ENCODE measurements at regions not wholly inside any gene's neighbourhood (a gene's known extent, or its start where the extent isn't known, plus 50 kb on each side); places are given as distances from the start of the nearest gene placed in this dataset.

DNA sequence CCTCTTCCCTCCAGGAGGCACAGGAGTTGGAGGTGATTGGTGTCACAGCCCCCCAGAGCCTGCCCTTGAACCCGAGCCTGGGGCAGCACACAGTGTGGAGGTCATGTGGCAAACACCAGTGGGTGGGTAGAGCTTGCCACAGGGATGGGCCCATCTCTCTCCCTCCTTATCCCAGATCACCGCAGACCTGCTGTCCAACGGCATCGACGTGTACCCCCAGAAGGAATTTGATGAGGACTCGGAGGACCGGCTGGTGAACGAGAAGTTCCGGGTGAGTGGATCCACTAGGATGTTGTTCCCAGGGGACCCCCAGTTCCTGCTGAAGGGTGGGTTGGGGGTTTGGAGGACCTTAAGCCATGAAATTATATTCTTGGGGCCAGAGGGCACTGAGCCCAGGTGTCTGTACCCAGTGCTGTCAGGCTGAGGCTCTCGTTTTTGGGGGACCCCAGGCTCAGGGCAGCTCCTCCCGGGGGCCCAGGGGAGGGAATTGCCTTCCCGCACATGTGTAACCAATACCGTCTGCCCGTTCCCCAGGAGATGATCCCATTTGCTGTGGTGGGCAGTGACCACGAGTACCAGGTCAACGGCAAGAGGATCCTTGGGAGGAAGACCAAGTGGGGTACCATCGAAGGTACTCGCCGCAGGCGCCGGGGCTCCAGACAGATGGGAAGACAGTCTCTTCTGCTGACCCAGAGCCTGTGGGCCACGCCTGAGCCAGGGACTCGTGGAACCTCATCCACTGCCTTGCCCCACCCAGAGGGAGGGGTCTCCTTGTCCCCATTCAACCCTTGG, 351.9 kb downstream of the SEC14L1 start:
- Mint-ChIP-seq H3K27me3 (no peaks in the 10 kb centered on the region), H3K4me3 (no peak overlapping the region), H3K4me1 (ENCODE audit: low read depth) (peaks cover 7% of the 10 kb centered on the region), H3K36me3 (ENCODE audit: low read depth) (peaks cover 71% of the 10 kb centered on the region), H3K9me3 (no peaks in the 10 kb centered on the region), H3K27ac (peak overlapping the region; percentile 36)
- DNase-seq = peak in 2 of 14 experiments; percentile 11 to 33
- CTCF ChIA-PET = interaction anchor here (0.9 to 3.2 kb wide), 3 partner anchors 63 to 161 kb away, joined by 3 to 14 read pairs (median 6); no protein-coding TSS in a partner anchor
- peaks cover 73% of the 10 kb centered on the region for H3K4me1 ChIP-seq (ENCODE audit: insufficient read depth, low read length)
- H3K4me3 ChIP-seq (ENCODE audit: low read length) = no peak overlapping the region
- intact Hi-C loops (cut with DNase I, micrococcal nuclease) = no loop called here
- ATAC-seq (ENCODE audit: poor library complexity) = no peak
- POLR2A ChIA-PET = interaction anchor here (0.6 to 2.8 kb wide), 6 partner anchors 32 to 299 kb away, joined by 3 to 13 read pairs (median 3); no protein-coding TSS in a partner anchor
- H3K27ac ChIP-seq (ENCODE audit: low read depth in 1 of 2, low read length in 2 of 2) = peak overlapping the region; percentile 29 to 39
- H3K36me3 ChIP-seq (ENCODE audit: insufficient read depth, low read length) = peaks cover 97% of the 10 kb centered on the region
- H3K27me3 ChIP-seq (ENCODE audit: control insufficient read depth in 1 of 2, insufficient read depth in 2 of 2, low read length in 2 of 2) = no peaks in the 10 kb centered on the region
- no peak for TF ChIP-seq CTCF (IDR thresholded peaks at IDR 0.05)
- peaks cover 0 to 4% of the 10 kb centered on the region in 2 experiments for H3K9me3 ChIP-seq (ENCODE audit: control insufficient read depth in 1 of 2, insufficient read depth in 1 of 2, low read length in 2 of 2)

- intact Hi-C loops (cut with DNase I, micrococcal nuclease) = no loop called here
- POLR2A ChIA-PET = interaction anchor here (0.9 to 3.0 kb wide), 5 partner anchors 58 to 162 kb away, joined by 3 to 13 read pairs (median 3); no protein-coding TSS in a partner anchor
- Histone ChIP-seq H3K4me1 (ENCODE audit: insufficient read depth, low read length) (peaks cover 69% of the 10 kb centered on the region), H3K36me3 (ENCODE audit: insufficient read depth, low read length) (peaks cover 96% of the 10 kb centered on the region), H3K9me3 (ENCODE audit: control insufficient read depth in 1 of 2, insufficient read depth in 1 of 2, low read length in 2 of 2) (peaks cover 0 to 4% of the 10 kb centered on the region in 2 experiments), H3K27me3 (ENCODE audit: control insufficient read depth in 1 of 2, insufficient read depth in 2 of 2, low read length in 2 of 2) (no peaks in the 10 kb centered on the region), H3K27ac (ENCODE audit: low read depth in 1 of 2, low read length in 2 of 2) (no peak overlapping the region), H3K4me3 (ENCODE audit: low read length) (no peak overlapping the region)
- CTCF ChIA-PET = interaction anchor here (1.9 to 3.2 kb wide), 2 partner anchors 63 to 93 kb away, joined by 6 to 14 read pairs; no protein-coding TSS in a partner anchor
- H3K27ac Mint-ChIP-seq = peak overlapping the region; percentile 65
- ATAC-seq (ENCODE audit: poor library complexity) (no peak), DNase-seq (peak in 1 of 14 experiments; percentile 4)
- no peaks in the 10 kb centered on the region for H3K27me3 Mint-ChIP-seq
- H3K9me3 Mint-ChIP-seq = no peaks in the 10 kb centered on the region
- no peak overlapping the region for H3K4me3 Mint-ChIP-seq
- peaks cover 71% of the 10 kb centered on the region for H3K36me3 Mint-ChIP-seq (ENCODE audit: low read depth)
- H3K4me1 Mint-ChIP-seq (ENCODE audit: low read depth) = peaks cover 7% of the 10 kb centered on the region
- TF ChIP-seq CTCF (IDR thresholded peaks at IDR 0.05) = no peak
Observed at GRCh38 chr17:77493238-77493820, 352.6 kb downstream of the SEC14L1 start.

DNA sequence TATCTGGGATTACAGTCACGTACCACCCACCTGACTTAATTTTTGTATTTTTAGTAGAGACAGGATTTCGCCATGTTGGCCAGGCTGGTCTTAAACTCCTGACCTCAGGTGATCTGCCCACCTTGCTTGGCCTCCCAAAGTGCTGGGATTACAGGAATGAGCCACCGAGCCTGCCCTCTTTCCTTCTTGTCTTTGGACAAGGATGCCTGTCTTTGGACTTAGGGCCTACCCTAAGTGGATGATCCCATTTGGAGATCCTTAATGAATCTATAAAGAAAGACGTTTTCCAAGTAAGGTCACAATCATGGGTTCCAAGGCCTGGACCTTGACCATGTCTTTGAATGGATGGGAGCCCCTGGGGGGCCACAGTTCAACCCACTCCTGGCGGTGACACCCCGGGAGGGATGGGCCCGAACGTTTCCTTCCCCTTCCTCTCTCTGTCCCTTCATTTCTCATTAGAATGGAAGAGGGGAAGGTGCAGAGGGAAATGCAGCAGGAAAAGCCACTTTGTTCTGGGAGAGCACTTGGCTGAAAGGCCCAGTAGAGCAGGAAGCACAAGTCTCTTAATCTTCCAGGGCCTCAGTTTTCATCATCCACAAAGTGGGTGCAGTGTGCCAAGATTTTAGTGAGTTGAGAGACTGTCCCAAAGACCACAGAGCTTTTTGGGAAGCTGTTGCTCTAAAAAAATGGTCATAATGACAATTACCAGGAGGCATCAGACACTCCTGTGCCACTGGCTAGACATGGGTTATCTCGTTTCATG, 353.3 kb downstream of the SEC14L1 start:
- H3K4me3 ChIP-seq (ENCODE audit: low read length) = no peak overlapping the region
- Mint-ChIP-seq H3K27me3 (no peaks in the 10 kb centered on the region), H3K4me1 (ENCODE audit: low read depth) (peaks cover 7% of the 10 kb centered on the region), H3K27ac (peak overlapping the region; percentile 71), H3K36me3 (ENCODE audit: low read depth) (peaks cover 69% of the 10 kb centered on the region), H3K9me3 (no peaks in the 10 kb centered on the region), H3K4me3 (no peak overlapping the region)
- peaks cover 0 to 4% of the 10 kb centered on the region in 2 experiments for H3K9me3 ChIP-seq (ENCODE audit: control insufficient read depth in 1 of 2, insufficient read depth in 1 of 2, low read length in 2 of 2)
- intact Hi-C loops (cut with DNase I, micrococcal nuclease) = loop anchor here (1.0 to 2.0 kb wide), 2 partner anchors 111 to 163 kb away; no protein-coding TSS in a partner anchor
- no peak for TF ChIP-seq CTCF (IDR thresholded peaks at IDR 0.05)
- H3K36me3 ChIP-seq (ENCODE audit: insufficient read depth, low read length) = peaks cover 94% of the 10 kb centered on the region
- H3K27me3 ChIP-seq (ENCODE audit: control insufficient read depth in 1 of 2, insufficient read depth in 2 of 2, low read length in 2 of 2) = no peaks in the 10 kb centered on the region
- H3K27ac ChIP-seq (ENCODE audit: low read depth in 1 of 2, low read length in 2 of 2) = peak overlapping the region; percentile 3 to 40
- H3K4me1 ChIP-seq (ENCODE audit: insufficient read depth, low read length) = peaks cover 65% of the 10 kb centered on the region
- CTCF ChIA-PET = interaction anchor here (0.6 to 3.3 kb wide), 16 partner anchors 8 to 213 kb away, joined by 3 to 60 read pairs (median 4); no protein-coding TSS in a partner anchor
- no peak for ATAC-seq (ENCODE audit: poor library complexity)
- peak in 1 of 14 experiments; percentile 1 for DNase-seq
- POLR2A ChIA-PET = interaction anchor here (0.6 to 3.0 kb wide), 15 partner anchors 21 to 162 kb away, joined by 3 to 18 read pairs (median 6); no protein-coding TSS in a partner anchor
